Fibroblast of the aortic adventitia (primary cell): ENCODE measurements at regions not wholly inside any gene's neighbourhood (a gene's known extent, or its start where the extent isn't known, plus 50 kb on each side); places are given as distances from the start of the nearest gene placed in this dataset.

ENCODE experiments used
- DNase-seq: peaks from one replicate; pipeline ENCODE4 v3.0.0-alpha.2; 2010; ENCODE audit warnings: low read depth
- H3K4me3 ChIP-seq: 2 replicates; pipeline ENCODE4 v1.5.1; 2011; ENCODE audit warnings: low read depth, mild to moderate bottlenecking, control low read depth, low read length, moderate library complexity
- TF ChIP-seq, protein P1 (sequence below): IDR thresholded peaks from 2 replicates; pipeline ENCODE4 v1.5.1; 2011; ENCODE audit warnings: mild to moderate bottlenecking, low read length, control low read depth, inconsistent platforms; ENCODE audit not compliant: insufficient read depth

- H3K4me3 ChIP-seq = no peak overlapping the region
- TF ChIP-seq, protein P1, sequence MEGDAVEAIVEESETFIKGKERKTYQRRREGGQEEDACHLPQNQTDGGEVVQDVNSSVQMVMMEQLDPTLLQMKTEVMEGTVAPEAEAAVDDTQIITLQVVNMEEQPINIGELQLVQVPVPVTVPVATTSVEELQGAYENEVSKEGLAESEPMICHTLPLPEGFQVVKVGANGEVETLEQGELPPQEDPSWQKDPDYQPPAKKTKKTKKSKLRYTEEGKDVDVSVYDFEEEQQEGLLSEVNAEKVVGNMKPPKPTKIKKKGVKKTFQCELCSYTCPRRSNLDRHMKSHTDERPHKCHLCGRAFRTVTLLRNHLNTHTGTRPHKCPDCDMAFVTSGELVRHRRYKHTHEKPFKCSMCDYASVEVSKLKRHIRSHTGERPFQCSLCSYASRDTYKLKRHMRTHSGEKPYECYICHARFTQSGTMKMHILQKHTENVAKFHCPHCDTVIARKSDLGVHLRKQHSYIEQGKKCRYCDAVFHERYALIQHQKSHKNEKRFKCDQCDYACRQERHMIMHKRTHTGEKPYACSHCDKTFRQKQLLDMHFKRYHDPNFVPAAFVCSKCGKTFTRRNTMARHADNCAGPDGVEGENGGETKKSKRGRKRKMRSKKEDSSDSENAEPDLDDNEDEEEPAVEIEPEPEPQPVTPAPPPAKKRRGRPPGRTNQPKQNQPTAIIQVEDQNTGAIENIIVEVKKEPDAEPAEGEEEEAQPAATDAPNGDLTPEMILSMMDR = no peak
- no peak for DNase-seq
Measured at GRCh38 chr6:22966691-22967422, 397.5 kb downstream of the HDGFL1 start.

DNA sequence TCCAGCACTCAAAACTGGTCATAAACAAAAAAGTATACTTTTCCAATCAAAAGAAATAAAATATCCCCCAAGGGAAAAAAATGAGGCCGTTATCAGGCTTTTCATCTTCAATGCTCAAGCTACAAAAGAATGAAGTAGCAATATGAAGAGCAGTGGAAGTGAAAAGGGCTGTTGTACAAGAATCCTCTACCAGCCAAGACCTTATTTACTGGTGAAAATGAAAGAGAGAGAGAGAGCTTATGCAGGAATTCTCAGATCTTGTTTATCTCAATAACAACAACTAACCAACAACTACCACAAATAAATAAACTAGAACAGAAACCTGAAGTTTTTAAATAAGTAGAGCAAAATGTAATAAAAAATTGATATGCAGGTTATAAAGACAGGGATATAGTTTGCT, 400.6 kb downstream of the HDGFL1 start:
- H3K4me3 ChIP-seq = no peak overlapping the region
- TF ChIP-seq, protein P1 = no peak
- no peak for DNase-seq

GRCh38 chr6:22972771-22973170, 403.4 kb downstream of the HDGFL1 start:
- no peak for DNase-seq
- H3K4me3 ChIP-seq = no peak overlapping the region
- TF ChIP-seq, protein P1 = no peak

- DNase-seq = no peak
- no peak overlapping the region for H3K4me3 ChIP-seq
- TF ChIP-seq, protein P1 = no peak
Measured at GRCh38 chr6:22975079-22975478, 405.7 kb downstream of the HDGFL1 start.

DNA sequence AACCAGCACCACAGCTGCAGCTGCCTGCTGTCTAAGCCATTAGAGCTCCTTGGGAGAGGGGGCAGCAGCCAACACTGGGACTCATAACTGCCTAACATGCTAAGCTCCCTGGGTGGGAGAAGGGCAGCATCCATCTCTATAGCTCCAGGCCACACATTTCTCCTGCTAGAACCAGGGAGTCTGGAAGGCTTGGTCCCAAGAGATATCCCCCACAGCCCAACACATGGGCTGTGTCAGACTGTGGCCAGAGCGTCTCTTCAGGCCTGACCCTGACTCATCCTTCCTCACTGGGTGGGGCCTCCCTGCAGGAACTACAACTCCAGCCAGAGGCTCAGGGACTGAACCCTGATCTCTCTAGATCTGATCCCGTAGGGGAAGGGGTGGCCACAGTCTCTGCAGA, 411.1 kb downstream of the HDGFL1 start:
- no peak overlapping the region for H3K4me3 ChIP-seq
- TF ChIP-seq, protein P1 = no peak
- DNase-seq = no peak

DNA sequence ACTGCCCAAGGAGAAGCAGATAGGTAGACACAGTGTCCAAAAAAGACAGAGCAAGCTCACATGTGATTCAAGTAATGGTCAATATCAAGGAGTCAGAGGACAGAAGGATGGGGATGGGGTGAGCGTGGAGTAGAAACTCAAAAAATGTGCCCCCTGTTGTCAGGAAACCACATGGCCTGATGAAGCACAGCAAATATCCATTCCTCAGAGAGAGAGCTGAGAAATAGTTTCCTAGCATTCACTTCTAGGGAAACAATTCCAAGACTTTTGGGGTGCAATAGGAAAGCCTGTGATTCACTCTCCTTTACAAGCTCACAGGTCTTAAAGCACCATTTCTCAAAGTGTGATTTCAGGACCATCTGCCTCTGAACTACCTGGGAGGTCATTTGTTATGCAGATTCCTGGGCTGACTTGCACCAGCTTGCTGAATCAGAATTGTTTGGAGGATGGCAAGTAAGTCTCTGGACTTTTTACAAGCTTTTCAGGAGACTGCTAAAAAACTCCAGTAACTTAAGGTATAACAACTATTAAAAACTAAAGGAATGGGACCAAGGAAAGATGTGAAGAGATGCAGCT, 432.8 kb downstream of the HDGFL1 start:
- DNase-seq = no peak
- TF ChIP-seq, protein P1 = no peak
- H3K4me3 ChIP-seq = no peak overlapping the region
